ENCODE measurements at regions not wholly inside any gene's neighbourhood (a gene's known extent, or its start where the extent isn't known, plus 50 kb on each side); places are given as distances from the start of the nearest gene placed in this dataset.
"Not testable (repeated sequence)": the region's sequence is repeated elsewhere in the genome, so short reads cannot be mapped to it uniquely, and the experiment has no call there.

- no peak for DNase-seq
Observed at GRCh38 chr10:80952436-80952835, 414.7 kb downstream of the SH2D4B start.

GRCh38 chr10:80957161-80957560 lies 419.5 kb downstream of the SH2D4B start:
- no peak for DNase-seq

- no peak for DNase-seq
Observed at GRCh38 chr10:80964179-80964578, 426.5 kb downstream of the SH2D4B start.

- DNase-seq = no peak
Observed at GRCh38 chr10:80964955-80965614, 427.4 kb downstream of the SH2D4B start.

GRCh38 chr10:80966326-80966986 lies 428.8 kb downstream of the SH2D4B start:
- DNase-seq = no peak

- not testable (repeated sequence) for DNase-seq
Observed at GRCh38 chr10:80967357-80967756, 429.7 kb downstream of the SH2D4B start.

- no peak for DNase-seq
Observed at GRCh38 chr10:80968903-80969302, 431.2 kb downstream of the SH2D4B start.

GRCh38 chr10:80971461-80971860 lies 433.8 kb downstream of the SH2D4B start:
- DNase-seq = no peak

- no peak for DNase-seq
Observed at GRCh38 chr10:80976658-80977057, 439.0 kb downstream of the SH2D4B start.

GRCh38 chr10:80985102-80985501 lies 447.4 kb downstream of the SH2D4B start:
- DNase-seq = no peak

GRCh38 chr10:80986596-80986995 lies 448.9 kb downstream of the SH2D4B start:
- DNase-seq = no peak

- no peak for DNase-seq
Observed at GRCh38 chr10:80988755-80989154, 451.1 kb downstream of the SH2D4B start.

- DNase-seq = no peak
Observed at GRCh38 chr10:80996615-80997193, 459.0 kb downstream of the SH2D4B start.

GRCh38 chr10:81000781-81001180 lies 463.1 kb downstream of the SH2D4B start:
- no peak for DNase-seq

GRCh38 chr10:81002382-81002781 lies 464.7 kb downstream of the SH2D4B start:
- no peak for DNase-seq

GRCh38 chr10:81007872-81008271 lies 470.2 kb downstream of the SH2D4B start:
- no peak for DNase-seq

GRCh38 chr10:81008726-81009125 lies 471.0 kb downstream of the SH2D4B start:
- DNase-seq = no peak

- no peak for DNase-seq
Observed at GRCh38 chr10:81009296-81009695, 471.6 kb downstream of the SH2D4B start.

GRCh38 chr10:81013771-81014170 lies 476.1 kb downstream of the SH2D4B start:
- no peak for DNase-seq

- DNase-seq = peak; percentile 48 to 54
Observed at GRCh38 chr10:81019029-81019890, 481.6 kb downstream of the SH2D4B start.

GRCh38 chr10:81021428-81022129 lies 483.9 kb downstream of the SH2D4B start:
- peak; percentile 48 to 51 for DNase-seq

GRCh38 chr10:81026591-81026990 lies 488.9 kb downstream of the SH2D4B start:
- no peak for DNase-seq

Data from inflammatory macrophage (primary cell).